M059J (cell line): ENCODE measurements at regions not wholly inside any gene's neighbourhood (a gene's known extent, or its start where the extent isn't known, plus 50 kb on each side); places are given as distances from the start of the nearest gene placed in this dataset.
"Not testable (repeated sequence)": the region's sequence is repeated elsewhere in the genome, so short reads cannot be mapped to it uniquely, and the experiment has no call there.

Experiments used
- DNase-seq: peaks from one replicate; pipeline ENCODE4 v3.0.0-alpha.2; 2012; ENCODE audit warnings: low read depth

DNA sequence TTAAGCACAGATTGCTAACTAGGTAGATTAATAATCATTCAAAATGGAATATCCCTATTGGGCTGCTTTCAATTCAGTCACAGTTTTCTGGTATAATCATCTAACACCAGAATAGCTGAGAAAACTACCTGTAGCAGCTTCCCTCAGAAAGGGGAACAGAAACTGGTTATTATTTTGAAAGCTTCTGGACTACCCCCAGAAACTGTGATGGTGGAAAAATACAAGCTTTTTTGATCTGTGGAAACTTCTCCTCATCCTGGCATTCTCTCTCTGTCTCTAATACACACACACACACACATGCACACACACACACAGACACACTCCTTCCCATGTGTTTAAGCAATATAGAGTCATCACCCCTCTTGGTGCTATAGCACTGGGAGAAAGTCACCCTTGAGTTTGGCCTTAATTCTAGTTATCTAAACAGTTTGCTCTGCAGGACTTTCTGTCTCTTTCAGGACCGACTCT, 251.5 kb upstream of the LMO3 start:
- DNase-seq: no peak

DNA sequence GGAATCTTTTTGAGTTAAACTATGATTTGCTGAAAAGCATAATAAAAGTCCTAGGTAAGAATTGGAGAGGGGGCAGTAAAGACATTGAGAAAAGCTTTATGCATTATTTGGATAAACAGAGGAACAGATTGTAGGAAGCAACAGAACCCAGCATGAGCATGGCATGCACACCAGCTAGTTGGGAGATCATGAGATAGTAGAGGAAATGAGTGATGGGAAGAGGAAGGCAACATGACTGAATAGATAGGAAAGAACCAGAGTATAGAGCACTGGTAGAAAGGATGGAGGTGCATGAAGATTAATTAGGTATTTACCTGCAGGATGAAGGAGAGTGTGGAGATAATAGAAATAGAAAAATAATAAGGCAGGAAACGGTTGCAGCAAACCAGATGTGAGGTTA, 248.5 kb upstream of the LMO3 start:
- no peak for DNase-seq

DNA sequence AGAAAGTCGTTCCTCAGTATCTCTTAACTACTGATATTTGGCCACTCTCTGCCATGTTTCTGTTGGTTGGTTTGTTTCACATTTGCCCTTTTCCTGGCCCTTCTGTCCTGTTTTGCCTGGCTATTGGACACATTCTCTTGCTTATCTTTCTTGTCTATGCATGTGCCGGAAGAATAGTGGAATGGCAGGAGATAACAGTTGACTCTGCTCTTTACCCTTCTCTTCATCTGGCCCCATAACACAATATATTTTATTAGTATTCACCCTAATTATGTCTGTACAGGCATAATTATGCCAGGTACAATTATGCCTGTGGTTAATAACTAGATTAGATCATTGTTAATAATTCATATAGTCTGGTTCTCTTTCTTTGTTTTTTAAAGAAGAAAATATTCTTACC, 243.5 kb upstream of the LMO3 start:
- DNase-seq: no peak

DNA sequence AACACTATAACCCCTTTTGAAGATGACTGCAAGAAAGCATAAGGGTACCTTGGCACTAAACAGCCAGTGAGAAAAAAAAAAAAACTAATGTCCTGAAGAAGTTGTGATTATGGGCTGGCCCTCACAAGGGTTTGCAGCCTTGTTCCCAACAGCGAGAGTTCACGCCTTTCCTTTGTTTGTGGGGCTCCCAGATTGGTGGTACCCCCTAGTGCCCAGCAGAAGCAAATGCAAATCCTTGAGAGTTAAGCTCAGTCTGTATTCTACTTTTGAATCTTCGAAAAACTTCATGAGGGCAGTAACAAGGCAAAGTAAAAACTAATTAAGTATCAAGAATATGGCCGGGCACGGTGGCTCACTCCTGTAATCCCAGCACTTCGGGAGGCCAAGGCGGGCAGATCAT, 238.9 kb upstream of the LMO3 start:
- no peak for DNase-seq

DNA sequence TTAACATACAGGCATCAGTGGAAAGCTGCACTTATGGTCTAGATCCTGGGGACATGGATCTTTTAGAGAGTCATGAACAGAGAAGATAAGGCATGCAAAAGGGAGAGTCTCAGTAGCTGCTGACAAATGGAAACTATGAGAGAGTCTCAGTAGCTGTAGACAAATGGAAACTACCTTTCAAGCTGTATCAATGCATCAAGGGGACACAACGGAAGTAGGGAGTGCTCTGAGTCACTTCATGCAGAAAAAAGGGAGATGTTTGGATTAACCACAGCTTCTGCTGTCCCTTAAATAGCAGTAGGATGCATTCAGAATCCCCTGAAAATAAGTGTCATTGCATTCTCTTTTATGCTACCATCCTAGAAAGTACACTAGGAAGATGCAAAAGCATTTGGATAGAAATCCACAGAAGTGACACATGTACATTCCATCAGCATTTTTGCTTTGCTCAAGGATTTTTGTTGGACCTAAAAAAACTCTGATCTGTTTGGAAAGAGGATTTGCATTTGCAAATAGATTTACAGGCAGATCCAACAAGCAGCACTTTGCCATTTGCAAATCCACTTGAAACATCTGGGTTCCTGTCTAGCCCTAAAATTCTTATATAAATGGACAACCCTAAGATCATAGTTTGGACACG, 227.5 kb upstream of the LMO3 start:
- DNase-seq: no peak

DNA sequence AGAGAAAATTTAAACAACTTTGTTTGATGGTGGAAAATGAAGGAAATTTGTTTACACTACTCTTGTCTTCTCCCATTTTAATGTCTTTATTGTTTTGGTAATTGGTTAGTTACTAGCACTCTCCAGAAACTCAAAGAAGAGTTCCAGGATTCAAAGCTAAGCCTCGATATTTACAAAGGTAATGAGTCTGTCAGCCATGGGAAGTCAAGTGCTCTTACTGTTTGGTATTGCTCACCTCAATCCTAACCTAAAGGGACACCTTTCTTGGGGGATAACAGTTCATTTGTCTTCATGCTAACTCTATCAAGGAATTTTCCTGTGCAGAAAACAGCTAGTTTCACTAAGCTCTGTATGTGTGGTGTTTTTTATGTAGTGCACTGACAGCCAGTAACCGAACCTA, 222.9 kb upstream of the LMO3 start:
- no peak for DNase-seq

DNA sequence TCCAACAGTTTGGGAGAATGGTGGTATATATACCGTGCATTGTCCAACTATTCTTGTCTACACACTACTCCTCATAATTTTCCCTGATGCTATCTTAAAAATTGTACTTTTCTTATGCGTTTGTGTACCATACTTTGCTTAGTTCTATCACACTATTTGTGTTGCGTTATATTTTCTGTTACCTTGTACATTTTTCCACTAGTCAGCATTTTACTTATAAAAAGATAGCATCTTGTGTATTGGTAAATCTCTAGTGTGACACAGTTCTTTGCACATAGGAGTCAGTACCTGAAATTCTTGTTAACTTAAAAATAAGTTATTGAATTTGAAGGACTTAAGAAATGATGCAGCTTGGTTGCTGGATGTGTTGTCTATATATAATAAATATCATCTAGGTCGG, 201.8 kb upstream of the LMO3 start:
- no peak for DNase-seq

DNA sequence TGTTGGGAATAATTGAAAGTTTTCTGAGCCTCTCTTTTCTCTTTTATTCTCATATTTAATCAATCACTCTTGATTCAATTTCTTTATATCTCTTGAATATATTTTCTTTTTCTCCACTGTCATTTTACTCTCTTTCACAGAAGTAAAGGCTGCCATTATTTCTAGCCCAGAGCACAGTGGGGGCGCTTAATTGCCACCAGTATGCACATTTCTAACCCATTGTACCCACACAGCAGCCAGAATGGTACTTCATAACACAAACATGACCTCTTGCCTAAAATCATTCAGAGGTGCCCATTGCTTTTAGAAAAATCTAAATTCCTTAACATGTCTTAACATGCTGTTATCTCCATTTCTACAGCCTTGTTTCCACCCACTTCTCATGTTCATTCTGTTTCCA, 190.2 kb upstream of the LMO3 start:
- DNase-seq: no peak

DNA sequence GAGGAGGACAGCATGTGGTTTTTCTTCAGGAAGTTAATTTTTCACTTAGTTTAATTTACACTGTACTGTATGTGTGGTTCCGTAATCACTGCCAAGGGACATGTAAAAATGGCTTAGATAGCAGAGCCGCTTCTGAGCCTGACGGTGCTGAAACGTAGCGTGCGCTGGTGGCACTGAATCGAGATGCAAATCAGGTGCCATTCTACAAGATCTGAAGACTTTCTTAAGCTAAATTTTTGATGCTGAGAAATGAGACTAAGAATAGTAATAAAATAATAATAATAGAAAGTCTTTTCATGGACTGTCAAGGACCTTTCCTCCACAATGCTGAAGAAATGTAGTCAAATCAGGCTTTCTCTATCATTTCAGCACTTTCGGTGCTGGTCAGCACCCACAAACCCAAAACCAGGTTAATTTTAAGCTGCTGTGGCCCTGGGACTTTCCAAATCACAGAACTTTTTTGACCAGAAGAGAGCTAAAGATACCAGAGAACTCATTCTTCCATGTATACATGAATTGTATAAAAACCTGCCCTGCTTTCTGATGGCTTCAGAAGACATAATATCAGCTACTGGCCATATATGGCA, 183.3 kb upstream of the LMO3 start:
- no peak for DNase-seq

DNA sequence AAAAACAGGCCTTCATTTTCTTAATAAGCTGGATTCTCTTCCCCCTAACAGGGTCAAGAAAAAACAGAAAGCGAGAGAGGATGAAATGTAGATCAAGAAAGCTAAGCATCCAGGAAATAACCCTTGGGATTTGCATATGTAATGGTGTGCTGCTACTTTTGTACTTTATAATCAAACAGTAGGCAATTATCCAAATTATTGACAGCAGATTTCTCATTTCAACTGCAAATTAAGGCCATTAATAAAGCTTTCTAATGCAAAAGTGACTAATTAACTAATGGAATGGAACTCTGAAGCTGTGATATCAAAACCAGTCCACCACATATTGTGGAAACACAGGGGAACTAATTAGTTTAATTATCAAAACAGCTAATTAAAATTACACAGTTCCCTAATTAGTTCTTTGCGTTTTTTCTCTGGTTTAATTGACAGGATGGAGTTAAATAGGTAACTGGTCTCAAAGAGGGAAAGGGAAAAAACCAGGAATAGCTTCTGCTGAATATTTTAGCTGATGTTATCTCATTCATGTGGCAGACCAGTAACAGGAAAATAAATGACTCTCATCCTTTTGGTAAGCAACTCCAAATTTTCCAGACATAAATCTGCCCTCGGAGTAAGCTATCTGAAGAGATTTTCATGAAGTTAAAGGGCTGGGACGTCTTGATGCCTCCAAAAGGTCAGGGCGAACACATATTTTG, 182.7 kb upstream of the LMO3 start:
- DNase-seq: no peak

DNA sequence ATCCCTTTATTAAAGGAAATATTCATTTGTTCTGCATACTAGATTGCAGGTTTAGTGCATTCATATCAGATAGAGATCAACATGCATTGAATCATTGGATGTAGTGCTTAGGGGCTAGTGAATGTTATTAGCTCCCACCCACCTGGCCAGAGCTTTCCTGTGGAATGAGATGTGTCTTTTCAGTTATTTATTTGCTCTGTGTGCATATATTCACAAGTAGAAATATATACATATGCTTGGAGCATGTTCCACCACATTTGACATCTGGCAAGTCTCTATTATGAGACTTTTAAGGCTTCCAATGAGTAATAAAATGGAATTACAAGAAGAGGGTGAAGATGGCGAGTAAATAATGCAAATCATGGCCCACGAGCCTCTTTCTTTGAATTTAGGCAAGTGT, 180.0 kb upstream of the LMO3 start:
- no peak for DNase-seq

DNA sequence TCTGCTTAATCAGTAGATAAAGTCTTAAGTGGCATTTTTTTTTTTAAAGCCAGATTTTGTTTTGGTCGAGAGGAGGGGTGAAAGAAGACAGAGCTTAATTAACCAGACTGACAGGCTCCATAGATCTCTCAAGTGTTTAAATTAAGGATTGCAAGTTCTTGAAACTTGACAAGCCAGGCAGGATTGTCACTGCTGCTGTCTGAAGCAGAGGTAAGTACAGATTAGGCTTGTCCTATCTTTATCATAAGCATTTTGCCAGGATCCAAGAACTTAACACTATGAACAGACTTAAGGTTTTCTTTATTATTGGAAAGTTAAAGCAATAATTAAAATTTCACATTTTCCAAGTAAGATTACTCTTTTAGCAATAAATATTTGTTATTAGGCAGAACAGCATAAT, 179.6 kb upstream of the LMO3 start:
- DNase-seq: no peak

DNA sequence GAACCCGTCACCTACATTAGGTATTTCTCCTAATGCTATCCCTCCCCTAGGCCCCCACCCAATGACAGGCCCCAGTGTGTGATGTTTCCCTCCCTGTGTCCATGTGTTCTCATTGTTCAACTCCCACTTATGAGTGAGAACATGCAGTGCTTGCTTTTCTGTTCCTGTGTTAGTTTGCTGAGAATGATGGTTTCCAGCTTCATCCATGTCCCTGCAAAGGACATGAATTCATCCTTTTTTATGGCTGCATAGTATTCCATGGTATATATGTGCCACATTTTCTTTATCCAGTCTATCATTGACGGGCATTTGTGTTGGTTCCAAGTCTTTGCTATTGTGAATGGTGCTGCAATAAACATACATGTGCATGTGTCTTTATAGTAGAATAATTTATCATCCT, 163.2 kb upstream of the LMO3 start:
- DNase-seq: not testable (repeated sequence)

DNA sequence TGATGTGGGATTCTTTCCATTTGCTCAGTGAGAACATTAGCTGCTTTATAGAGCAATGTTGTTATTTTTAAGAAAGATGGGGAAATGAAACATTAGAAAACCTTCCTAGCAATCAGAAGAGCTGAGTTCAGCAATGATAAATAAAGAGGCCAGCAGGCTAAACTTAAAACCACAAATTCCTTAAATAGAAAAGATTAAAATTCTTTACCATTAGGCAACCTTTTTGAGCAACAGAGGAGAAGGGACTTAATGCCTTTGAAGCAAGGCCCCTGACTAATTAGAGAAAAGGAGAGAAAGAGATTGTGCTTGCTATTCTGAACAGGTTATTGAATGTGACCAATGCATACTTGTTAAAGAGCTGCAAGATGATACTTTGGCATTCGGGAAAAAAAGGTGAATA, 160.8 kb upstream of the LMO3 start:
- no peak for DNase-seq

DNA sequence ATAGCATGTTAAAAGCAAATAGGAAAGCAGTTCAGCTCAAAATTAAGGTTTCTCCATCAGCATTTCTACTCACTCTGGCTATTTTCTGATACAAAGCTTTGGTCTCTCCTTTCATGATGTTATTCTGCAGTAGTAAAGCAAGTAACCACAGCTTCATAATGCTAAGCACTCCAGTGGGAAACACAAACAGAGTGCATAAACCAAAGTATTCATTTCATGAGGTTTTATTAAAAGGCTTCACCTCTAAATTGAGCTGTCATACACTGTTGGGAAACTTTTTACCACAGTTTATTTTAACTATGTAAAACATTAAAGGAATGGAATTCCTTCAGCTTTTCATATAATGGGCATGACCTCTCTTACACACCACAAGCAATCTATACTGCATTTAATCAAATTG, 157.9 kb upstream of the LMO3 start:
- no peak for DNase-seq

DNA sequence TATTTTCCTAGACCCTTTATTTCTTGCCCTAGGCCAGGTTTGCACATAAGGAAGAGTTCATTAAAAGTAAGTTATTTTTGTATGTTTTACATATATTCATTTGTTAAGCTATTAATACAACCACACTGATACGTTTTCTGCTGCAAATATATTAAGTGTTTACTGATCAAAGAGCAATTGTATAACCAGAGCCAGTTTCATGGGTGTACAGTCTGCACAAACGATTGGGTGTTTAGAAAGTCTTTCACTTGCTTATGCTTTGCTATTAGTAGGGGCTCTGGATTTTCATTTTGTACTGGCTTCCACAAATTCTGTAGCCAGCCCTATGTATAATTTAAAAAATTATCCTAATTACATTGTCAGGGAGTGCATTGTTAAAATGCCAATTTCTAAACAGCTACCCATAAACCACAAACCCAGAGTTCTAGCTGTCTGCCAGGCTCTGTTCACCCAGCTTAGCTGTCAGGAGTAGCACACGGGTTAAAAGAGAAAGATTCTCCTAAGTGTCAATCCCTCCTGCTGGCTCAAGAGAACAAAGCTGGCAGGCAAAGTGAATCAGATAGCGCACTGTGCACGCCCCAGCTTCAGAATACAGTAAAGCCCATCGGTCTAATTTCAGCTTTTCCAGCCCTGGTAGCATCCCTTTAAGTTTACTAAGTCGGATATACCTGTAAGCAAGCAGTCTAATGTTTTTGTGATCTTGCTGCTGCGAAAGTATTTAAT, 151.0 kb upstream of the LMO3 start:
- no peak for DNase-seq

DNA sequence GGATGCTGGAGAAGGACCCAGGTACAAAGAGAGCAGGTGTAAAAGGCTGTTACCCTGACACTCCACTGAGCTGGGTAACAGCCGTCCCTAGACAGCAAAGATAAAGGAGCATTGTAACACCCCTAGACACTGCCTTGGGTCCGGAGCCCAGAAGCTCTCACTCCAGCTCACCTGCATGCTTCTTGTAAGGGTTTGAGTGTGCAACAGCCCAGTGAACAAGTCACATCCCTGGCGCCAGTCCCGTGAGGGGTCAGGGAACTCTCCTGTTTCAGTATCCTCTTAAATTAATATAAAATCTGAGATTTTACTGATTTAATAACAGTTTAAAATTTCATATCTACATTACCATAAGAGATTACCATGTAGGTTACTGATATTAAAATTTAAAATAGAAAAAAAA, 124.8 kb upstream of the LMO3 start:
- no peak for DNase-seq

DNA sequence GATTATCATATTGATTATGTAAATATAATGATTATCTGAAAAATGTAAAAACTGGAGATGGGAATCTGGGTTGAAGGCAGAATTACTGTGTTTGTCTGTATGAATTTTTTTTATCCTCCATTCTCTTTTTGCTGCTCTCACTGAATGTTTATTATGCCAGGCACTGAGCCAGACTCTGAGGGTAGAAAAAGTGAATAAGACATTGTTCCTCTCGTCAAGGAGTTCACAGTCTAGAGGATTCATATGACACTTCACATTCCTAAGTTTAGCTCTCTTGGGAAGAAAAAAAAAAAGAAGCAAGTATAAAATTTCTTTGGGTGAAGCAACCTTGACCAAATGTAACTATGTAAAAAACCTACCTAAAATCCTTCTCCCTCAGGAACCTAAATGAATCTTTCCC, 120.9 kb upstream of the LMO3 start:
- no peak for DNase-seq

DNA sequence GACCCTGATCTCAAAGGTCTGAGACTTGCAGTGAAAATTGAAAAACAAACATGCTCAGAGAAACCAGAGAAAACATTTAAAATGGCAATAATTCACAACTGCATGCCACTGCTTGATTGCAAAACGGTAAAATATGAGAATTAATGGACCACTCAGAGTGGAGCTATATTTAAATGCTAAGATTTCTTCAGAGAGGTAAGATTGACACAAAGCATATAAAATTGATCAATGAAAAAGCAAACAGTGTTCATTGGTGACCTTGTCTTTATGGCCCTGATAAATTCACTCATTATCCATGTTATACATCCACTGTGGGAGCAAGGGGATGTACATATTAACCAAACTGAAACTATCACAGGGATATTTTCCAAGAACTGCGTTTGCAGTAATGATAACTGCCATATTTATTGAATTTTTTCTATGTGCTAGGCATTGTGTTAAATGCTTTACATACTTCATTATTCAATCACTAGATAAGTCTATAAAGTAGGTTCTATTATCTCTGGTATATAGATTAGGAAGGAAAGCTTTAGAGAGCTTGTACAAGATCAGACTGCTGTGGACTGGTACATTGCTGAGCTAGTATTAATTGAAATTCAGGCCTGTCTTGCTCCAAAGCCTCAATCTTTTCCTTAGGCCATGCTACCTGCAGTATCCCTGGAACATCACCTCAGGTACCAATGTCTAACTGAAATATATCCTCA, 113.9 kb upstream of the LMO3 start:
- no peak for DNase-seq

DNA sequence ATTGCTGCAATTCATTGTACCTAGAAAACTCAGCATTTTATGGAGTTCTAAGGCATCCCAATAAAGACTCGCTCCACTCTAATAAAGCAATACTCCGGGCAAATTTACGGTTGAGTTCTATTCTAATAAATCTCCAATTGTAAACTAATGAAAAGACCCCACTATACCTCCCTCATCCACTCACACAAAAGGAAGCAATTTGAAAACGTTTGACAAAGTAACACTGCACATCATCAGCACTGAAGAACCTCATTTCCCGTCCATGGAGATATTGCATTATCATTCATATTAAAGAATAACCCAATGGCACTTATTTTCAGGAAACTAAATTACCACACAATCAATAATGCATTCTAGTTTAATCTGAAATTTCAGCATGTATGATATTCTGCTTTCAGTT, 111.0 kb upstream of the LMO3 start:
- DNase-seq: no peak

DNA sequence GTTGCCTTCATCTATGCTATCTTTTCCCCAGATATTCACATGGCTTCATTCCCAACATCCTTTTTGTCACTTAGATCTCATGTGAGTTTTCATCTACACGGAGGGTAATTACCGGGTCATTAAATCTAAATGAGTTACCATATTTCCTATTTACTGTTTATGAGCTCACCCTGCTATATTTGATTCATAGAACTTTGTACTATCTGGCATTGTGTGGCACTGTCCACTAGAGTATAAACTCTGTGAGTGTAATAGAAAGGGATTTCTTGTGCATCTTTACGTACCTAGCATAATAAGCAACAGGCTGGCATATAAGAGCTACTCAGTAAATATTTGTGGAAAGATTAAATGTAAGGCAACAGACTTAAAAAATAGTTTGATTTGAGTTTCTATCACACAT, 86.1 kb upstream of the LMO3 start:
- DNase-seq: no peak

DNA sequence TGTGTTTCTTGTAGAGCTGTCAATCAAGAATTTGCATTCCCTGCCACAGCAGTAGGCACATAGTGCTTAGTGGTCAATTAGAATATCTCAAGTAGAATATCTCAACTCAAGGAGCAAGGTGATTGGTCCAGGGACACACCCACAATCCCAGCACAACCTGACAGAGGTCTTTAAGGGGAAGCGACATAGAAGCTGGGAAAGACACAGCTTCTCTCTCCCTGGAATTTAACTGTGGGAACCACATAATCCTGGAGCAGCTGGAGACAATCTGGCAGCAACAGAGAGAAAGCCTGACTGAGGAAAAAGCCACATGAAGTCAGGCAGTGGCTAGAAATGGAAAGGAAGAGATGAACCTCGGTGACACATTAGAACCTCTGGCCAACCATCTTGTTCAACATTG, 85.7 kb upstream of the LMO3 start:
- DNase-seq: no peak
